ENCODE measurements at regions not wholly inside any gene's neighbourhood (a gene's known extent, or its start where the extent isn't known, plus 50 kb on each side); places are given as distances from the start of the nearest gene placed in this dataset.

GRCh38 chr14:62585247-62585646 is 460.0 kb downstream of the KCNH5 start:
- DNase-seq (no peak), ATAC-seq (ENCODE audit: insufficient read depth, low read depth) (no peak)
- Histone ChIP-seq H3K9ac (ENCODE audit: low read depth, low read length) (no peak overlapping the region), H2AFZ (ENCODE audit: low read depth, low read length) (no peak overlapping the region), H3K4me3 (ENCODE audit: low read depth in 1 of 2, low read length in 2 of 2) (no peak overlapping the region), H3K9me3 (ENCODE audit: insufficient read depth, low read length, severe bottlenecking) (no peaks in the 10 kb centered on the region), H3K79me2 (ENCODE audit: insufficient read depth, low read length) (no peaks in the 10 kb centered on the region), H3K36me3 (ENCODE audit: insufficient read depth, low read length) (no peaks in the 10 kb centered on the region), H3K27me3 (ENCODE audit: insufficient read depth, low read length, poor library complexity) (peaks cover 4% of the 10 kb centered on the region), H3K4me2 (ENCODE audit: insufficient read depth, low read length) (no peak overlapping the region), H3K27ac (ENCODE audit: low read length) (no peak overlapping the region), H4K20me1 (ENCODE audit: insufficient read depth, low read length) (no peaks in the 10 kb centered on the region), H3K4me1 (ENCODE audit: insufficient read depth, low read length) (no peaks in the 10 kb centered on the region)
- no peak for TF ChIP-seq EZH2 (IDR thresholded peaks at IDR 0.05; ENCODE audit: borderline replicate concordance, low read depth, low read length, severe bottlenecking)
- TF ChIP-seq CTCF (IDR thresholded peaks at IDR 0.05; ENCODE audit: borderline replicate concordance, extremely low read depth, low read length, poor library complexity, severe bottlenecking) = no peak

DNA sequence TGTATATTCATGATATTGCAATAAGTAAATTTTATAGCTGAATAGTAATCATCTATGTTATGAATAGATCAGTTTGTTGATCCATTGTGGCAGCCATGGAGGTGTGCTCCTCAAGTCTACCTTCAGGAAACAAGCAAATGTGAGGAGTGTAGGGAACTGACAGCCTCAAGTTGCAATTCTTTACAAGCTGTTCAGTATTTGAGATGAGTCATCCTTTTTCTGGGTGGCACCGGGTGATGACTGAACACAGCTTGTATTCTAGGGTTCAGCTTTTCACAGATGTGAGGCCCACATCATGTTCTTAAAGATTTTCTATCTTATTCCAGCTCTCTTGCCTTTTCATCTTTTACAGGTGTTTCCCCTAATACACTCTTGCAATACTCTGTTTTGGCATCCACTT is 452.4 kb downstream of the KCNH5 start:
- Histone ChIP-seq H3K4me3 (ENCODE audit: low read depth in 1 of 2, low read length in 2 of 2) (no peak overlapping the region), H3K36me3 (ENCODE audit: insufficient read depth, low read length) (no peaks in the 10 kb centered on the region), H3K9ac (ENCODE audit: low read depth, low read length) (no peak overlapping the region), H4K20me1 (ENCODE audit: insufficient read depth, low read length) (no peaks in the 10 kb centered on the region), H3K79me2 (ENCODE audit: insufficient read depth, low read length) (no peaks in the 10 kb centered on the region), H3K9me3 (ENCODE audit: insufficient read depth, low read length, severe bottlenecking) (peaks cover 3% of the 10 kb centered on the region), H3K27me3 (ENCODE audit: insufficient read depth, low read length, poor library complexity) (no peaks in the 10 kb centered on the region), H3K4me1 (ENCODE audit: insufficient read depth, low read length) (no peaks in the 10 kb centered on the region), H3K4me2 (ENCODE audit: insufficient read depth, low read length) (no peak overlapping the region), H3K27ac (ENCODE audit: low read length) (no peak overlapping the region), H2AFZ (ENCODE audit: low read depth, low read length) (no peak overlapping the region)
- no peak for ATAC-seq (ENCODE audit: insufficient read depth, low read depth)
- no peak for DNase-seq
- TF ChIP-seq EZH2 (IDR thresholded peaks at IDR 0.05; ENCODE audit: borderline replicate concordance, low read depth, low read length, severe bottlenecking) (no peak), CTCF (IDR thresholded peaks at IDR 0.05; ENCODE audit: borderline replicate concordance, extremely low read depth, low read length, poor library complexity, severe bottlenecking) (no peak)

DNA sequence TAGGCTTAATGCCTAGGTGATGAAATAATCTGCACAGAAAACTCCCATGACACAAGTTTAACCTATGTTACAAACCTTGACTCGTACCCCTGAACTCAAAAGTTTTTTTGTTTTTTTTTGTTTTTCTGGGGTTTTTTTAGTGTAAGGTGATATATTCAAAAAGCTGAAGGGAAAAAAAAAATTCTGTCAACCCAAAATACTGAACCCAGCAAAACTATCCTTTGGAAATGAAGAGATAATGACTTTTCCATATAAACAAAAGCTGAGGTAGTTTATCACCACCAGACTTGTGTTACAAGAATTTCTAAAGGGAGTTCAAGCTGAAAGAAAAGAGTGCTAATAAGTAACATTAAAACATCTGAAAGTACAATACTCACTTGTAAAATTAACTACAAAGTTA is 448.1 kb downstream of the KCNH5 start:
- no peaks in the 10 kb centered on the region for H4K20me1 ChIP-seq (ENCODE audit: insufficient read depth, low read length)
- TF ChIP-seq CTCF (IDR thresholded peaks at IDR 0.05; ENCODE audit: borderline replicate concordance, extremely low read depth, low read length, poor library complexity, severe bottlenecking) = no peak
- no peak for TF ChIP-seq EZH2 (IDR thresholded peaks at IDR 0.05; ENCODE audit: borderline replicate concordance, low read depth, low read length, severe bottlenecking)
- no peak overlapping the region for H2AFZ ChIP-seq (ENCODE audit: low read depth, low read length)
- no peak for ATAC-seq (ENCODE audit: insufficient read depth, low read depth)
- no peak overlapping the region for H3K27ac ChIP-seq (ENCODE audit: low read length)
- H3K9me3 ChIP-seq (ENCODE audit: insufficient read depth, low read length, severe bottlenecking) = peaks cover 3% of the 10 kb centered on the region
- no peak overlapping the region for H3K4me3 ChIP-seq (ENCODE audit: low read depth in 1 of 2, low read length in 2 of 2)
- no peaks in the 10 kb centered on the region for H3K36me3 ChIP-seq (ENCODE audit: insufficient read depth, low read length)
- no peak for DNase-seq
- no peak overlapping the region for H3K9ac ChIP-seq (ENCODE audit: low read depth, low read length)
- no peak overlapping the region for H3K4me2 ChIP-seq (ENCODE audit: insufficient read depth, low read length)
- H3K27me3 ChIP-seq (ENCODE audit: insufficient read depth, low read length, poor library complexity) = no peaks in the 10 kb centered on the region
- H3K79me2 ChIP-seq (ENCODE audit: insufficient read depth, low read length) = no peaks in the 10 kb centered on the region
- H3K4me1 ChIP-seq (ENCODE audit: insufficient read depth, low read length) = no peaks in the 10 kb centered on the region
